ENCODE measurements at regions not wholly inside any gene's neighbourhood (a gene's known extent, or its start where the extent isn't known, plus 50 kb on each side); places are given as distances from the start of the nearest gene placed in this dataset.

GRCh38 chr9:95605101-95605500 is 88.3 kb upstream of the PTCH1 start:
- TF ChIP-seq TAF1 (IDR thresholded peaks at IDR 0.05; ENCODE audit: borderline replicate concordance, insufficient read depth, low read length) (no peak), SIN3A (IDR thresholded peaks at IDR 0.05; ENCODE audit: borderline replicate concordance, insufficient read depth, low read length) (no peak), REST (IDR thresholded peaks at IDR 0.05; ENCODE audit: insufficient read depth in 1 of 2, low read depth in 2 of 2, low read length in 2 of 2) (no peak), POLR2AphosphoS5 (IDR thresholded peaks at IDR 0.05; ENCODE audit: low read depth, low read length) (no peak), FOXP2 (optimal IDR thresholded peaks at IDR 0.05; ENCODE audit: borderline replicate concordance, extremely low read depth, extremely low read length, insufficient read depth) (no peak)

Data from PFSK-1 (cell line).